ENCODE measurements at regions not wholly inside any gene's neighbourhood (a gene's known extent, or its start where the extent isn't known, plus 50 kb on each side); places are given as distances from the start of the nearest gene placed in this dataset.
"Not testable (repeated sequence)": the region's sequence is repeated elsewhere in the genome, so short reads cannot be mapped to it uniquely, and the experiment has no call there.

- no peak for TF ChIP-seq ZFX (IDR thresholded peaks at IDR 0.05)
- TF ChIP-seq, protein P1, sequence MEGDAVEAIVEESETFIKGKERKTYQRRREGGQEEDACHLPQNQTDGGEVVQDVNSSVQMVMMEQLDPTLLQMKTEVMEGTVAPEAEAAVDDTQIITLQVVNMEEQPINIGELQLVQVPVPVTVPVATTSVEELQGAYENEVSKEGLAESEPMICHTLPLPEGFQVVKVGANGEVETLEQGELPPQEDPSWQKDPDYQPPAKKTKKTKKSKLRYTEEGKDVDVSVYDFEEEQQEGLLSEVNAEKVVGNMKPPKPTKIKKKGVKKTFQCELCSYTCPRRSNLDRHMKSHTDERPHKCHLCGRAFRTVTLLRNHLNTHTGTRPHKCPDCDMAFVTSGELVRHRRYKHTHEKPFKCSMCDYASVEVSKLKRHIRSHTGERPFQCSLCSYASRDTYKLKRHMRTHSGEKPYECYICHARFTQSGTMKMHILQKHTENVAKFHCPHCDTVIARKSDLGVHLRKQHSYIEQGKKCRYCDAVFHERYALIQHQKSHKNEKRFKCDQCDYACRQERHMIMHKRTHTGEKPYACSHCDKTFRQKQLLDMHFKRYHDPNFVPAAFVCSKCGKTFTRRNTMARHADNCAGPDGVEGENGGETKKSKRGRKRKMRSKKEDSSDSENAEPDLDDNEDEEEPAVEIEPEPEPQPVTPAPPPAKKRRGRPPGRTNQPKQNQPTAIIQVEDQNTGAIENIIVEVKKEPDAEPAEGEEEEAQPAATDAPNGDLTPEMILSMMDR (conservative IDR thresholded peaks at IDR 0.05), result no peak
Observed at GRCh38 chr1:47491341-47491753, 53.5 kb downstream of the FOXD2 start.

DNA sequence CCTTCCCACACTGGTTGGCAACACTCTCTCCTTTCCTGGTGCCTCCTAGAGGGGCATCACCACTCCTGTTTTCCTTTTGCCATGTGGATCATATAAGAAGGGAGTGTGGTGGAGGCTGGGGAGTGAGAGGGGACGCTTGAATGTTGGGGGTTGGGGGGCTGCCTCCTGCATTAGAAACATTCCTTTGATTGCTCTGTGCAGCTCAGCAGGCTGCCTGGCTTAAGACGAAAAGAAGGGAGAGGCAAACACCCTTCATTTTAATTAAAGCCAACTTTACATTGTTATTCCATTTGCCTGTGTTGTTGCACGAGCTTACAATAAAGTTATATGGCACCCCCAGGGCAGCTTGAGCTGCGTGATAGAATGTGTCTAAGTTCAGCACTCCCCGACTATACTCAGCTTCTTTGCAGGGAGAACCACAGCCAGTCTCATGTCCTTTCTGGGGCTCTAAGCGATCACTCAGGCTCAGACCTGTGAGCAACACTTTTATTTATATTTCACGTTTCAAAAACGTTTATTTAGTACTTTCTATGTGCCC lies 57.4 kb downstream of the FOXD2 start:
- TF ChIP-seq, protein P1 (conservative IDR thresholded peaks at IDR 0.05), result no peak
- no peak for TF ChIP-seq ZFX (IDR thresholded peaks at IDR 0.05)

More at GRCh38 chr1:47491341-47491753, 53.5 kb downstream of the FOXD2 start:
- H3K27ac ChIP-seq, result no peak overlapping the region

DNA sequence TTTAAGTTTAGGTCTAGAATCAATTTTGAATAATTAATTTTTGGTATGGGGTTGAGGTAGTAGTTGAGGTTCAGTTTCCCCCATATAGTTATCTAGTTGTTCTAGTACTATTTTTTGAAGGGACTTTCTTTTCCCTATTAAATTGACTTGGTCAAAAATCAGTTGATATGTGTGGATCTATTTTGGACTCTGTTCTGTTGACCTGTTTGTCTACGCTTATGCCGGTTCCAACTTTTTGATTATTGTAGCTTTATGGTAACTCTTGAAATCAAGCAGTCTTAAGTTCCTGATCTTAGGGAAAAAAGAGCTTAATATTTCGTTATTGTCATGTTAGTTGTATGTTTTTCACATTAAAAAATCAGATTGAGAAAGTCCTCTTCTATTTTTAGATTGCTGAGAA lies 60.7 kb downstream of the FOXD2 start:
- TF ChIP-seq, protein P1 (conservative IDR thresholded peaks at IDR 0.05), result no peak
- no peak for TF ChIP-seq ZFX (IDR thresholded peaks at IDR 0.05)
- no peak overlapping the region for H3K27ac ChIP-seq

More for the DNA sequence above, 57.4 kb downstream of the FOXD2 start:
- H3K27ac ChIP-seq, result no peak overlapping the region

DNA sequence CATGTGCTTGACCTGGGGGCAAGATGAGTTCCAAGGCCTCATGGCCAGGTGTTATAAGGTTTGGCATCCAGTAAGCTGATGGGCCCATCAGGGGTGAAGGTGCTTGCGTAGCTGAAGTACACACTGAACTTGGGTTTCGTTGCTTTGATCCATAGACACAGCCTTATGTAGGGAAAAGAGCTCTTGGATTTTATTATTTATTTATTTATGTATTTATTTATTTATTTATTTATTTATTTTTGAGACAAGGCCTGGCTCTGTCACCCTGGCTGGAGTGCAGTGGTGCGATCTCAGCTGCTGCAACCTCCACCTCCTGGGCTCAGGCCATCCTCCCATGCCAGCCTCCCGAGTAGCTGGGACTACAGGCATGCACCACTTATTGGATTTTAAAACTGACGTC lies 63.2 kb downstream of the FOXD2 start:
- no peak overlapping the region for H3K27ac ChIP-seq
- no peak for TF ChIP-seq ZFX (IDR thresholded peaks at IDR 0.05)
- TF ChIP-seq, protein P1 (conservative IDR thresholded peaks at IDR 0.05), result no peak

- no peak overlapping the region for H3K27ac ChIP-seq
- TF ChIP-seq, protein P1 (conservative IDR thresholded peaks at IDR 0.05), result no peak
- TF ChIP-seq ZFX (IDR thresholded peaks at IDR 0.05), result no peak
Observed at GRCh38 chr1:47502746-47503370, 65.0 kb downstream of the FOXD2 start.

GRCh38 chr1:47504840-47505239 lies 67.0 kb downstream of the FOXD2 start:
- not testable (repeated sequence) for H3K27ac ChIP-seq

DNA sequence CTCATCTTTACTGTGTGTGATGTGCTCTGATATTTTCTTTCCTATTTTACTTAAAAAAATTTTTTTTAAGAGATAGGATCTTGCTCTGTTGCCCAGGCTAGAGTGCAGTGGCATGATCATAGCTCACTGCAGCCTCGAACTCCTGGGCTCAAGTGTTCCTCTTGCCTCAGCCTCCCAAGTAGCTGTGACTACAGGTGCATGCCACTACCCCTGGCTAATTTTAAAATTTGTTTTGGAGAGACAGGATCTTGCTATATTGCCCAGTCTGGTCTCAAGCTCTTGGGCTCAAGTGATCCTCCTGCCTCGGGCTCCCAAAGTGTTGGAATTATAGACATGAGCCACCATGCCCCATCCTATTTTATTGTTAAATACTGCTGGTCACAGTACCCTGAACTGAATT lies 67.4 kb downstream of the FOXD2 start:
- no peak for TF ChIP-seq ZFX (IDR thresholded peaks at IDR 0.05)
- TF ChIP-seq, protein P1 (conservative IDR thresholded peaks at IDR 0.05), result no peak
- H3K27ac ChIP-seq, result no peak overlapping the region

GRCh38 chr1:47506053-47506452 lies 68.2 kb downstream of the FOXD2 start:
- TF ChIP-seq, protein P1 (conservative IDR thresholded peaks at IDR 0.05), result no peak
- TF ChIP-seq ZFX (IDR thresholded peaks at IDR 0.05), result no peak
- H3K27ac ChIP-seq, result no peak overlapping the region
